HG03175 (cell line): ENCODE measurements at regions not wholly inside any gene's neighbourhood (a gene's known extent, or its start where the extent isn't known, plus 50 kb on each side); places are given as distances from the start of the nearest gene placed in this dataset.

ENCODE experiments used
- ATAC-seq: cut with Tn5 transposase; IDR thresholded peaks from one replicate; pipeline ENCODE4 v1.9.1; 2021; ENCODE audit warnings: mild to moderate bottlenecking, moderate library complexity; ENCODE audit not compliant: unreplicated experiment

DNA sequence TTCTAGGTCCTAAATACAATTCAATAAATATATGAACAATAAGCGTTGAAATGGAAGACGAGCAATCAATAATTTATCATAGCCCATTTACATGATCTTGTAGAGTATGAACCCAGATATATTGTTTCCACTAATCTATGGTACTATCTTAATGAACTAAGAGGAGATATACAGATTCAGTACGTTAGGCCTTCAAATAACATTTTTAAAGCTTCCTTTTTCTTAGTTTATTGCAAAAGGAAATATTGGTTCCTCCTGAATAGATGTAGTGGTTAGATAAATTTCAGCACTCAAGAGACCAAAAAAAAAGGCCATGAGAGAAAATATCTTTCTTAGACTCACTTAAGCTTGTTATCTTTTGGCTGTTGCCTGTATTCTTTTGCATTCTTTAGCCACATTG is 147.5 kb upstream of the PITX2 start:
- ATAC-seq = no peak

DNA sequence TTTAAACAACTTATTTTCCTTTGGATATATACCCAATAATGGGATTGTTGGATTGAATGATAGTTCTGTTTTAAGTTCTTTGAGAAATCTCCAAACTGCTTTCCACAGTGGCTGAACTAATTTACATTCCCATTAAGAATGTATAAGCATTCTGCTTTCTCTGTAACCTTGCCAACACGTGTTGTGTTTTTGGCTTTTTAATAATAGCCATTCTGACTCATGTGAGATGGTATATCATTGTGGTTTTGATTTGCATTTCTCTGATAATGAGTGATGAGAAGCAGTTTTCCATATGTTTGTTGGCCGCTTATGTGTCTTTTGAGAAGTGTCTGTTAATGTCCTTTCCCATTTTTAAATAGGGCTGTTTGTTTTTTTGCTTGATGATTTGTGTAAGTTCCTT is 155.6 kb upstream of the PITX2 start:
- ATAC-seq = no peak

DNA sequence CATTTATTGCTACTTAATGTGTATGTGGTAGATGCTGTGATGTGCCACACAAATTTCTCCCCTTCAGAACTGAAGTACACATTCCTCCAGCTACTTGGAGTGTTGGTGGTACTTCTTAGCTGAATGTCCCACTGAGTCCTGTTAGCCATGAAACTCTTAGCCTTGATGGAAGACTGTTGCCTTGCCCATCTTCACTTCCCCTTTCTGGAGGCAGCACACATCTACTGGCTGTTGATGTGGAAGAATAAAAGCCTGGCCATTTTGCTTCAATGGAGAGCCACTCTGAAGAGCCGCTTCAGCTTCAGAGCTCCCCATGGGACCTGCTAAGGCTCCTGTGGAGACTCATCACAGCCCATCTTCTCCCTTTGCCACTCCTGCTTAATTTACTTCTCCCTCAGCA is 157.7 kb upstream of the PITX2 start:
- no peak for ATAC-seq

DNA sequence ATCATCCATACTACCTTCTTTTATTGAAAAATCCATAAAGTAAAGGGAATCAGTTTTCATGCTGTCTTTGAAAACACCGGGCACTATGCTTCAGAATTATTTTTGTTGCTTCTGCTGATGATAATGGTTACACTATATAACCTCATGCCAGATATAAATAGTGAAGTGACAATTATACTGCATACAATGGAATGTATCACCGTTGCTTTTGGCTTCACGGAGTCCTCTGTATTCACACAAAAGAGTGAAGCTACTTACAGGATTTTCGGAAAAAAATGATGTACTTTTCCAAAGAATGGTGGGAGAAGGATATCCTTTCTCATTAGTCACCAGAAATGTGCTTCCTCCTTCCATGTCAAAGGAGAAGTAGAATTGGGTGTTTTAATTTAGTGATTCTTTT is 159.1 kb upstream of the PITX2 start:
- ATAC-seq = no peak

DNA sequence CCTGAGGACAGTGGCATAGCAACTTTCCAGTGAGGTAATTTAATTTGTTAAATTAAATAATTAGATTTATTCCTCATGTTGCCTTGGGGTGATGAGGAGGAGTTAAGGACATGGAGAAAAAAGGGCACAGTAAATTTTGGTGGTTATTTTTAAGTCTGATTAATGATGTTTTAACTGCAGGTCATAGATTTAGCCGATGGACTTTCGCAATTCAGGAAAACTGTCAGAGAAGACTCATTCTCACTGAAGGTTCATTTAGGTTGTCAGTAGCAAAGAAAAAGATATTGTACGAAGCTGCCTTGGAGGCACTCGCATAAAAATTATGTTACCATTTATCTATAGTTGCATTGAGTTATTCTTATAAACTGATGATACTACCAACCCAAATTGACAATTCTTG is 164.2 kb upstream of the PITX2 start:
- ATAC-seq = no peak

DNA sequence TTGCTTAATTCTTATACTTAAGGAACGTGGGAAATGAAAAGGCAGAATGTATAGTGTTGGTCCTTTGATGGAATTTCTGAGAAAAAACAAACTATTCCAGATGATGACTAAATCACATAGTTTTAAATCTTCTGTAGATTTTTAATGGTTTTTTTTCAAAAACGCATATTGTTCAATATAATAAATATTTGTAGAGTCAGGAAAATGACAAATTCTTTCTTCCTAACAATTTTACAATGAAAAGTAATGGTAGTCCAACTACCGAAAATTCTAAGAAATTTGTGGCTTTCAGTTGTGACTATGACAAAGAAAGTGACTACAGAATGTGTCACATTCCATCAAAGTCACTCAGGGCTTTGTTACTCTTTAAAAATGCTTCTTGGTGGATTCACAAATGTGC is 164.8 kb upstream of the PITX2 start:
- no peak for ATAC-seq

DNA sequence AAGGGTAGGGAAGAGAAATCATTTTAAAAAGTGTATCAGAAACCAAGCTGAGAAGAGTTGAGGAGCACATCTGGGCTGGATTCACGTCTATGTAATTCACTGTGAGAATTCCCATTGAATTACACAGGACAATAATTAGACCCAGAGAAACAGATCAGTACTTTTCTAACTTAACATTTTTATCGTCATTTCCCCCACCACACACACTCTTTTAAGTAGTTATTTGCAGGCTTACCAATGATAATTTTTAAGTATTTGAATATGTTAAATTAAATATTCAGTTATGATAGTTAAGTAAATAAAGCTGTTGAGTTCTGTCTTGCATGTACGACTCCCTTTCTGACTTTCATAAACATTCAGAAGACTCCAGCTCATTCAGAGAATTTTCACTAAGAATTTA is 165.4 kb upstream of the PITX2 start:
- no peak for ATAC-seq

DNA sequence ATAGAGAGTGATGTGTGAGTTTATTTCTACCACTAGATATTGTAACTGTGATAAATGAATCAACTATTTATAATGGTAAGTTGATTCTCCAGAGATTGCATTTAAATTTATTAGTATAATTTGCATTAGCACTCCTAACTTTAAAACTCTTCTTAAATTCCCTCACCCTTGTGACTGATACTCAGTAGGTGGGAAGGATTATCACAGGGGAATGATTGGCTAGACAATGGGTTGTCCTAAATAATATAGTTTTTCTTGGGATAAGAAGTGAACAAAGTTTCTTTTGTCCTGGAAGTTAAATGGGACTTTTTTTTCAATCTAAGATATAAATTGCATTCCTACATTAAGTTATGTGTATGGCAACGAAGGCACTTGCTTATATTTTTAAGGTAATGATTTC is 169.2 kb upstream of the PITX2 start:
- no peak for ATAC-seq

DNA sequence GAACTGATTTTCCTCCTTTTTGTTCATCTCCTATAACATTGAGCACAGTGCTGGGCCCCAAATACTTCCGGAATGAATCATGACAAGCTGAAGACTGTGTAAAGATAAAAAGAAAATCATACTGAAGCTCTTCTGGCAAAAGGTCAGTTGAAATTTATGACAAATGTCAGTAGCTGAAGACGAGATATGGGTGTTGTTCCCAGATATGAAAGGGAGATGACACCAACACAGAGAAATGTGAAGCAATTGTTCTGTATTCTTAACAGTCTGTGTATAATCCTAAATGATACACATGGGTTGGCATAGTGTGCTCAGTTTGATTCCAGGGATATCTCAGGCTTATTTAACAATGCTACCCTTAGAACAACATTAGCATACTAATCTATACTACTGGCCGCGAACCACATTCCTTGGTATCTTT is 170.5 kb upstream of the PITX2 start:
- no peak for ATAC-seq

DNA sequence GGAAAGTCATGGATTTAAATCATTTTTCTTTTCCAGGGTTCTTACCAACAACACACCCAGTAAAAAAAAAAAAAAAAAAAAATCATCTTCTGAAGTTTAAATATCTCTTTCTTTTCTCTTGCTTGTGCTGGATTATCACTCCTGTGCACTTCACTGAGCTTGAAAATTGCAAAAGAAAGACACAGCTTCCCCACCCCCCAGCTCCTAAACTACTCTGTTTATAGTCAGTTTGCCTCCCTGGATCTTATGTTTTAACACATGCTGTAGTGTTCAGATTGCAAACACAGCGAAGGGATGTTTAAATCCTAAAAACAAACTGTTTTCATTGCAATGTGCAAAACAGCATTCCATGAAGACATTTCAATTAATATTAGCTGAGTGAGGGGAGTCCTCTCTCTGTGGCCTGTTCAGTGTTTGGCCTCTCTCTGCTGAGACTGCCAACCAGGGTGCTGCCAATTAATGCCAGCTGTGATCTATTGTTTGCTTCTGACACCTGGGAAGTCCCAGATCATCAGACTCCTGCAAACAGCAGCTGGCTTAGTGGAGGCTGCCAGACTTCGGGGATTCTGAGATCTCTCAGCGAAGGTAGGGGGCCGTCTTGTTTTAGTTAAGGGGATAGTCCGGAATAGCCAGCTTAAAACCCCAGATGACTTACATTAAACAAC is 171.1 kb upstream of the PITX2 start:
- ATAC-seq = no peak

DNA sequence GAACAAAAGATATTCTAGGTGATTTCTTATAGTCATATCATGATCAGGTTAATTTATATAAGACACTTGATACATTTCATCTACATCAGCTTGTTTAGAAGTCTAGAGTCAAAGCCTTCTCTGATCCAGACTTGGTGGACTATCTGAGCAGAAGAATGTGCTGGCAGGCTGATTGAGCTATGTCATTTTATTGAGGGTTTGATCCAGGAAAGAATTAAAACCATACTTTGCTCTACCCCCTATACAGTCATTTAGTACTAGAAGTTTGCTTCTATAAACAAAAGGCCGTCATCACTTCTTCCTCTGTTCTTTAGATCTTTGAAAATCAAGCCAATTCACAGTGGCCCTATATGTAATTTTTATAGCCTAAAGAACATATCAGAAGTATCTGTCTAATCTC is 173.1 kb upstream of the PITX2 start:
- no peak for ATAC-seq

DNA sequence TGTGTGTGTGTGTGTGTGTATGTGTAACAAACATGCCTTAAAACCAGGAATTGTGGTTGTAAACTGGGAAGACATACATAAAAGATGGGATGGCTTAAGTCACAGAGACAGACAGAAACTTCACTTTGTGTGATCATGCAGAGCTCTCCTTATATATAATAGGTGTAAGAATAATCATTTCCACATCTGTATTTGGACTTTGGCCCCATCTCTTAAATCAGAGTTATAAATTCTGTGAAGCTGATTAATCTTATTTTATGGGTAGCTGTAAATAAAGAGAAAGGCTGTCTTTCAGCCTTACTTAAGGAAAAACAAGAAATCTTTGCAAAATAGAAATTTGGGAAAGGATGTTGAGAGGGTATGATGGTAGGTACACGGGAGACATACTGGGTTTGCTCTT is 174.6 kb upstream of the PITX2 start:
- no peak for ATAC-seq

DNA sequence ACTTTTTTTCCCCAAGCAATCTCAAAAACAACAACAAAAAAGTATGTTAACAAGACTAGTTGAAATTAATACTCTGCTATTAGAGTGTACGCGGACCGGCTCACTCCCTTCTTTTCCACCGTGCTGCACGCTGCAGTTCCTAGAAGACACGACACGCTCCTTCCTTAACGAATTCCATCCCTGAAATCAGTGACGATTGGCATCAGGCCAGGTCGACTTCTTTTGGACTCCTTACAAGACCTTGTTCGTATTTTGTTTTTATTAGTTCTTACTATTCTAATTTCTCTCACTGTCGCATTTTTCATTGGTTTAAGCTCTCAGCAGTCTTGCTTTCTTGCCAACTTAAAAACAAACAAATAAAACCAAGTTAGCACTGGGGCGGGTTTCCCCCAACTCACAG is 175.8 kb upstream of the PITX2 start:
- no peak for ATAC-seq

DNA sequence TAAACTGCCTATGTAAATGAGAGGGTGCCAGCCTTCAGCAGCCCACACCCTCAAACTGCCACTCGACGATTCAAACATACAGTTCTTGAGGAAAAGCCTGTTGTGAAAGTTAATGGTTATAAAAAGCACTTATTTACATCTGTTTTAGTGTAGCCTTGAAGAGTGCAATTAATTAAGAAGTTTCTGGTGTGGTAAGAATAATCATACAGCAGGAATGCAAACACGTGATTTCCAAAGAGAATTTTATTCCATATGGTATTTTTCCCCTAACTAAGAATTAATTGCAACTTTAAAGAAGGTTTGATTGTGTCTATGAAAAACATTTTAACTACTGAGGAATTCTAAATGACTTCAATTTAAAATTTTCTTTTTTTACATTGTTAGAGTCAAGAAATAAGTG is 176.3 kb upstream of the PITX2 start:
- ATAC-seq = no peak

DNA sequence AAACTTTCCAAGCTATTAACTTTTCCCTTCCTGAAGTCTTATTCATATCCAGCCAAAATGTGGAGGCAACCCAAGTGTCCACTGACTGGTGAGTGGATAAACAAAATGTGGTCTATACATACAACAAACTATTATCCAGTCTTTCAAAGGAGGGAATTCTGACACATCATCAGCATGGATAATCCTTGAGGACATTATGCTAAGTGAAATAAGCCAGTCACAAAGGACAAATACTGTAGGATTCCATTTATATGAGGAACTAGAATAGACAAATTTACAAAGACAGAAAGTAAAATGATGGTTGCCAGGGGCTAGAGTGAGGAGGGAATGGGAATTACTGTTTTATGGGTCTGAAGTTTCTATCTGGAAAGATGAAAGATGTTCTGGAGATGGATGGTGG is 178.7 kb upstream of the PITX2 start:
- no peak for ATAC-seq

DNA sequence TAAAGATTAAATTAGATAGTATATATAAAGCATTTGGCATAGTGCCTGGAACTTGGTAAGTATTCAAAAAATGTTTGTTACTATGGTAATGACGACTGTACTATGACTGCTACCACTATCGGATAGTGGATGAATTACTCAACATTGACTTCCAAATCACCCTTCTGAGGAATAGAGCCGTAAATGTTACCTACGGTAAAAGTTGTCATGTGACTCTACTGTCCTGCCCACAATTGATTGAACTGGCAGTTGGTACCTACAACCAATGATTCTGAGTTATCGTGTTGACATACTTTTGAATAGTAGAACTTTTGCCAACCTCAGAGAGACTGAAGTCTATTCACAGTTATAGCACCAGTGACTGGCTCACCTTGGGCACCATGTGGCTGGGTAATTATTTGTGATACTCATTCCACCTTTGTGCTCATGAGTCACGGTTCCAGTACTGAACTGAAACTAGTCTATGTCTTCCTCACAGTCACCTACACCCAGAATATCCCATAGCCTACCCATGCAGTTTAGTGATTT is 185.5 kb upstream of the PITX2 start:
- ATAC-seq = peak; percentile 91

DNA sequence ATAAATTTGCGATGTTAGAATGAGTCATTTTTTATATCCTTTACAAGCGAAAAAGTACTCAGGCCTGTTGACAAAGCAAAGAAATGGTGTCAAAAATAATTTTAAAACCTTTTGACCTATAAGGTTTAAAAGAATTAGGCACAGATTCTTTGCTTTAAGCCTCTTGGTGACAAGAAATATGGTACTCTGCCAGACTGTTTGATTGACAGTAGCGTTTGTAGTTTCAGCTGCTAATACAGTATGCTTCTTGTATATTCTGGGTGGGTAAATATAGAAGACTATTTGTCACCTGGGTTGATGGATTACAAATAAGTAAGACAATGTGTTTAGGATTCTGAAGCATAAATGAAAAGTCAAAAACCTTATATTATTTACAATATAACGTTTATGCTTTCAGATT is 193.1 kb upstream of the PITX2 start:
- ATAC-seq = no peak

DNA sequence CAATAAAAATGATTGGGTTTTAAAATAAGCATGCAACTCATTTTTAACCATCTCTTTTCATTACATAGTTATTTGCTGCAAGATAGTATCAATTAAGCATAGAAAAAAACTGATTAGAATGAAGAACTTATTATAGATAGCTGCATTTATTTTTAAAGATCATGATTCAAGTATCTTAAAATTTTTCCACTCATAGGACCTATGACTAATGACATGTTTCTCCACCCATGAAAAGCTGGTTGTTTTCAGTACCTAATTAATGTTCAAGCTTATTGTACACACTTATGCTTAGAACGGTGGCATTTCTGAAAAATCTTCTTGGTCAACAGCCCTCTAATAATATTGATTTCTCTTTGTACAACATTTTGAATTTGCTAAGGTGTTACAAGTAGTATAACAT is 193.5 kb upstream of the PITX2 start:
- ATAC-seq = no peak

DNA sequence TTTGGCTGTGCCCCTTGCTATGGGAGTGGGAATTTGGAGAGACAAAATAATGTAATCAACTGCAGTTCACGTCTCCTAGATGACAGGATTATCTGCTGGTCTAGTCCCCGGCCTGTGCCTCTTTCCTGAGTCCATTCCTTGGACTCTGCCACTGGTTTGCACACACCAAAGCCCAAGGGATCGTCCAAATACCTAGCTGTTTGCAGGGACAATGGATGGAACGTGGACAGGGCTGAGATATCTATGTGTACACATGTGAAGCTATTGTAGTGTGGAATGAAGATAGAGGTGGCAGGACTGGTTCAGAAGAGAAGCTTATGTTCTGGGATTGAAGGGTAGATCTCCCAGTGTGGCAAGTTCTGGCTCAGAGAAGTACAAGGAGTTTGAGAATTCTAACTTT is 198.3 kb upstream of the PITX2 start:
- ATAC-seq = no peak

DNA sequence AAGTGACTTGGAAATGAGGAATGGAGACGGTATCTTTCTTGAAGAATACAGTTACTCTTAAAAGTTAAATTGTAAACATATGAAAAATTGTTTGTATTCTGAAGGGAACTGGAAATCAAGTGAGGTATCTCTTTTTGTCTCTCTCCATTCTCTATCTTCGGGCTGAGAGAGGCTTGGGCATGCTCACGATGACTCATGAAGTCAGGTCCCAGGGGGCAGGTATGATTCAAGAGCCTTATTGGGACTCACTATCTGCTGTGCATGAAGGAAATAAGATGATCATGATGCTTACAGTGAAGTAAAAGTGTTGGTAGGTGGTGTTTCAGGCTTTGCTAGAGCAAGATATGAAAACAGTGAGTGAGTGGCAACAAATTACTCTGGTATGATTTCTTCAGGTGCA is 200.4 kb upstream of the PITX2 start:
- ATAC-seq = no peak

DNA sequence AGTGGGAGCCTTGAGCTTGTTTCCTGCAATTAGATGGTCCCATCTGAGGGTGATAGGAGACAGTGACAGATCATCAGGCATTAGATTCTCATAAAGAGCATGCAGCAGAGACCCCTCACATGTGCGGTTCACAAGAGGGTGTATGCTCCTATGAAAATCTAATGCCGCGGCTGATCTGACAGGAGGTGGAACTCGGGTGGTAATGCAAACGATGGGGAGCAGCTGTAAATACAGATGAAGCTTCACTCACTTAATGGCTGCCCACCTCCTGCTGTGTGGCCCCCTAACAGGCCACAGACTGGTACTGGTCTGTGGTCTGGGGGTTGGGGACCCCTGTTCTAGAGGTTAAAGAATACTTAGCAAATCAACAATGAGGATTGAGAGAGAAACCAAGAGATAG is 201.5 kb upstream of the PITX2 start:
- ATAC-seq = no peak

DNA sequence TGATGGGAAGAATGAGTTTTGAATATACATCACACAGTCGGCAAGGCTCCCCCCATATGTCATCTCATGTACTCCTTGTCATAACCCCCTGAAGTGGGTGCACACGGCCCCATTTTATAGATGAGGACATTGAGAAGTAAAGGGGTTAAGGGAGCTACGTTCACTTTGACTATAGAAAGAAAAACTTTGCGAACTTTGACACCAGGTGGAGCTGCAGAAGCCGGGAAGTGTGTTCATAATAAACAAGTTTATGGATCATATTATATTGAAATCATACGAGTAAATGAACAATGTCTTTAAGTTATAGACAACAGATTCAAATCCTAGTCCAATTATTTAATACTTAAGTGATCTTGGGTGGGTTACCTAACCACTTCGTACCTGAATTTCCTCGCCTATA is 203.8 kb upstream of the PITX2 start:
- no peak for ATAC-seq

DNA sequence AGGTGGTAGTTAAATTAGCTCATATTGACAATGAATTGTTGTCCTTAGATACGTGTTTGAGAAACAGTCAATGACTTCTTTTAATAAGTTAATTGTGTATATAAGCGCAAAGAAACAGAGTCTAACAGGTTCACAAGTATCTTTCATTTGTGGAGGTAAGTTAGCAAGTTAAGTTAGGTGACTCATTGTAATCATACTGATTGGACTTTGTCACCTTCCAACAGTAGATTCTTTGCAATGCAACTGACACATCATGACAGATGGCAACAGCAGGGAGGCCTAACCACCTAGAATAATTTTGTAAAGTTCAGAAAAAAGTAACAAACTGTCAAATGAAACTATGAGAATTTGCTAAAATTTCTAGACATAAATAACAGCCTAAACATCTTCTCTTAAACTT is 207.6 kb upstream of the PITX2 start:
- no peak for ATAC-seq
